HG03558 (cell line): ENCODE measurements at regions not wholly inside any gene's neighbourhood (a gene's known extent, or its start where the extent isn't known, plus 50 kb on each side); places are given as distances from the start of the nearest gene placed in this dataset.

Source experiments
- ATAC-seq: cut with Tn5 transposase; IDR thresholded peaks from one replicate; pipeline ENCODE4 v1.9.1; 2021; ENCODE audit warnings: moderate number of reproducible peaks; ENCODE audit not compliant: unreplicated experiment; ENCODE audit errors: extremely low read depth

DNA sequence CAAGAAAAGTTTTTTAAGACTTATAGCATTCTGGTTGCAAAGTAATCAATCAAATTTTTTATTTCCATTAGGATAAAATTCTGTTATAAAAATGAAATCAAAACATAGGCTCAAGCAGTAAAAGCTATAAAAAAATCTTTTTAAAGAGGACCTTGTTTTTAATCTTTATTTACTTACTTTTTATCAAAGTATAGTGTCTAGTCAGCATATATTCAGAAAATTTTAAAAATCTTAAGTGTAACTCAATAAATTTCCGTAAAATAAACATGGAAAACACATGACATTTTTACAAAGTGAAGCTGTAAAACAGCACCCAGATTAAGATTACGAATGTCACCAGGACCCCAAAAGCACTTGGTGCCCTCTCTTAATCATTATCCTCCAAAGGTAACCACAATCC is 302.4 kb downstream of the TMEM161B start:
- no peak for ATAC-seq

DNA sequence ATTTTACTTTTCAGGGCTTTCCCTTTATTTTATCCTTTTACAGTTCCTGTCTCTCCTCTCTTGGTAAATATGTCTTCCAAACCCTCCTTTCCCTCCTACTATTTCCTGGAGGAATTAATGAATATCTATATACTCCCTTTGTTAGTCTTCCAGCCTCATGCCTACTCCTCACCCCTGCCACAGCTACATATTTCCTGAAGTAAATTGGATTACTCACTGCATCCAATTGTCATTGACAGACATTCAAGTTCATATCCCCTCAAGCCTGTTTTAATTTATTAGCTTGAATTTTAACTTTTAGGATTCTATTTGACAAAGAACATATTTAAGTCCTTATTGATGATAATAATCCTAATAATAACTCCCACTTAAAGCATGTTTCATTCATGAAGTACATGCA is 314.5 kb downstream of the TMEM161B start:
- ATAC-seq: no peak

DNA sequence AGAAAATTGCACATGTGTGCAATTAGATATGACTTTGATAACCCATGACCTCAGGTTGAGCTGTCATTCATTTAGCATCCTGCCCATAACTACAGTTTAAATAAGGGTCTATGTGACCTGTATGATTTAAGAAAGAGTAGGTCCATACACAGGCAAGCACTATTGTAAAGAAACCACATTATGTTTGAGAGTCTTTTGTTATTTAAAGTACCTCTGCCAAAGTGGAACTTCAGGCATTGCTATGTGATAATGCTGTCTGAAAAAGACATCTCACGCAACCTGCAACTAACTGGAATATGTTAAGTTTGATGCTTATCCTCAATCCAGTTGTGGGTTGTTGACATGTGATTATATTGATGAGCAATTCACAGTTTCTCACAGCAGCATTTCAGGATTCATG is 317.0 kb downstream of the TMEM161B start:
- no peak for ATAC-seq

DNA sequence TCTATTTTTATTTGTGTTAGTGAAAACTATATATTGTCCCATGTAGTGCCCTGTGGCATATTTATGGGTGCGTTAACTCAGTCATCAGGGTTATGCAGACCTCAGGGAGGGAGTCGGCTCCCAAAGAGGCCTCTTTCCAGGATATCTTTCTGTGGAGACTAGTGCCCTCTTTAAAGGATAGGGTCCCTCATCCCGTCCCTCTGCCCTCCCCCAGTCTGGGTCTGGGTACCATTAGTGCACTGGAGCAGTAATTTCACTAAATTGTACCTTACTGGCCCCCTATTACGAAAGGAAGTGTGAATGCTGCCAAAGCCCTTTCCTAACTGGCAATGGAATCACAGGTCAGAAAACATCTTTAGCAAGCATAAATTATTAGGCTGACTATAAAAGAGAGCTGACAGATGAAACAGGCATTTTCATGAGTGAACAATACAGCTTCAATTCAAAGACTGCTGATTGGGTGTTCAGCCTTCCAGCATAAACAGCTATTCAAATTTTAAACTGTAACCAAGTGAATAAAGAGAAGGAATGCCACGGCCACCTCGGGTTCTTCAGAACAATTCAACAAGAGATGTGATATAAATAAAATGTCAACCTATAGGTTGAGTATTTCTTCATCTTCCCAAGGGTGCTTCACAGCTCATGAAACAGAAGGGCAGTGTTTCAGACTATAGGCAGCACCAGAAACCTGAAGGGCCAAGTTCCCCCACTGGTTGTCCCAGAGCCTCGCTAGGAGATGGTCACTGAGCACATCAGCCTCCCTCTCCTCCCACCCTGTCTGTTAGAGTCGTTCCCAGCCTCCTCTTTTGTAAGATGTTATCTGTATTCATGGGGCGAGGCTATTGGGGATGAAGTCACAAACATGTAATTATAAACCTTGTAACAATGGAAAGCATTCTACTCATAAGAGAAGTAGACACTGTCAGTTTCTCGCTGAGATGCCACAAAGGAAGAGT is 318.7 kb downstream of the TMEM161B start:
- no peak for ATAC-seq

DNA sequence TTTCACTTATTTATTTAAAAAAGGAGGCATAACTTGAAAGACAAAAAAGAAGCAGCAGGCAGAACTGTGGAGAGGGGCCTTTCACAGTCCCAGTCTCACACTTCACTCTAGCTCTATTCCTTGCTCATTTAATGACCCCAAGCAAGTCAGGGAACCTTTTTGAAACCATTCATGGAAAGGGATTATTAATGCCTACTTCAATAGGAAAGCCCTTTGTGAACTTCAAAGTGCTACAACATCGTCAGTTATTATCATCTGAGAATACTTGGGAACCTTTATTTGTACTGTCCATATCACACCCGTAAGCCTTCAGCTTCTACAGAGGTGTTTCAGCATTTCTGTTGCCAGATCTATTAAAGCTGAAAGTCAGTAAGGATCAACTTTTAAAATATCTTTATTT is 320.2 kb downstream of the TMEM161B start:
- no peak for ATAC-seq

DNA sequence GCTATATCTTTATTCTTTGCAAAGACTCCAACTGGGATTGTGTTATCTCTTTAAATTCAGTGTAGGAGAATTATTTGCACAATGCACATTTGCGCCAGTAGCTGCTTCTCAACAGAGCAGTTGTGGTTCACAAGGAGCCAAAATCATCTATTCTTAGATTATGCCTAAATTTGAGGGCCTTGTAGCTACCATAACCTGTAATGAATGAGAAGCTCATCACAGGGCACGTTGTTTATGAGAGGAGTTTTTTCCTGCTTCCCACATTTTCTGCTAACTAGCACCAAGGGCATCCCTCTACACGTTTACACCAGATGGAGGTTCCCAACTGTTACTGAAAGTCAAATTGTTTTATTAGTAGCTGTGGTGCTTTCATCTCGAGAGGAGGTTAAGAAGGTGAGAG is 322.4 kb downstream of the TMEM161B start:
- no peak for ATAC-seq

DNA sequence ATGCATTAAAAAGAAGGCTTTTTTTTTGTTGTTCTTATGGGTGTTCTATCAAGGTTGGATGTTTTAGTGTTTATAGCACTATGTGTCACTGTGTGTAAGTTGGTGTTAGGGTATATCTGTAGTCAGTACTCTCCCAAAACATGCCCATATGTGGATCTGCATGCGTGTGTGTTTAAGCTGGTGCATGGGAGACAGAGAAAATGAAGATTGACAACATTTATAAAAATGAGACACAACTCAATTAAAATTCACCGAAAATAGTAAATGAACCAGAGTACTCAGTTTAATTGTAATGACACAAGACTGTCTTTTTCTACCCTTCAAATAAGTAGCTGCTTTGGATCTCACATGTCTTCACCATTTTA is 323.4 kb downstream of the TMEM161B start:
- ATAC-seq: no peak

DNA sequence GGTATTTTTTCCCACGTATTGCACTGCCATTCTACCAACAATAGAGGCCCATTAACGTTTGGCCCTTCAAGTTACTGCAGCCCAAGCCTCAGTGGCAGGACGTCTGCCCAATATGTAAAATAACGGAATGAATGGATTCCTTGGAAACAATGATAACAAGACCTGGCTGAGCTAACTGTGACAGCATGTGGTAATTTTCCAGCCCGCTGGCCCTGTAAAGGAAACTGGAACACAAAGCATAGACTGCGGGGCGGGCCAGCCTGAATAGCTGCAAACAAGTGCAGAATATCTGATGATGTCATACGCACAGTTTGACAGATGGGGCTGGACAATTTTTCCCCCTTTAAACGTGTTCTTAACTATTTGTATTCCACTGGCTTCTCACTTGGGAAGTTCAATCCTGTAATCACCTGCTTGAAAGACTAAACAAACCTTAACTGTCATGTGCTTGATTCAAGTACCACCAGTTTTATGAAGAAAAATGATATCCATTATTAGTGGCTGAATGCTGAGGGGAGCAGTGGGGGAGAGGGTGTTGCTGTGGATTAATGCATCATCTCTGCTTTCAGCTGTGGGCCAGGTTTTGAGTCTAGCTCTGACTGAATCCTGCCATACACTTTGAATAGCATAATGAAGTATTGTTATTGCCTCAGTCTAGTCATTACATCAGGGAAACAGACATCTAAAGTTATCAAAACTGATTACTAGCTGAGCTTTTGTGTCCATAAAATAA is 323.9 kb downstream of the TMEM161B start:
- no peak for ATAC-seq

DNA sequence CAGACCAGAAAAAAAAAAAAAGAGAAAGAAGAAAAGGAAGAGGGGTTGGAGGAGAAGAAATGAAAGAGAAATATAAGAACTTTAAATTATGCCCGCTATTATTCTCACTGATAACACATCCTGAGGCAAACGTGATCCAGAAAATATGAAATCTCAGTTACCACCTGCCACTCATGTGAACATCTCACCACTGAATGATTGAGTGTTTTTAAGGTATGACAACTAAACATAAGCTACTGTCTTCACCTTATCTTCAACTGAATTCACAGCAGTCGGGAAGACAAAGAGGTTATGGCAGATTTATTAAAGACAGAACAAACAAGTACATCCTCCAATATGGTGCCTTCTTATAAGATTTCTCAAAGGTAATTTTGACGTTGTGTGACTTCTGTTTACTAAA is 327.9 kb downstream of the TMEM161B start:
- no peak for ATAC-seq

DNA sequence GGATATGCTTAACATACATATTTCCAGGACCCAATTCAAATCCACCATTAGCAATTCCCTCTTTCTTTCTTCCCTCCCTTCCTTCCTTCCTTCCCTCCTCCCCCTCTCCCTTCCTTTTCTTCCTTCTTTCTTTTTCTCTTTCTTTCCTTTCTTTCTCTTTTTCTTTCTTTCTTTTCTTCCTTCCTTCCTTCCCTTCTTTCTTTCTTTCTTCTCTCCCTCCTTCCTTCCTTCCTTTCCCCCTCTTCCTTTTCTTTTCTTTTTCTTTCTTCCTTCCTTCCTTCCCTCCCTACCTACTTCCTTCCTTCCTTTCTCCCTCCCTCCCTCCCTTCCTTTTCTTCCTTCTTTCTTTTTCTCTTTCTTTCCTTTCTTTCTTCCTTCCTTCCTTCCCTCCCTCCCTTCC is 332.0 kb downstream of the TMEM161B start:
- no peak for ATAC-seq

DNA sequence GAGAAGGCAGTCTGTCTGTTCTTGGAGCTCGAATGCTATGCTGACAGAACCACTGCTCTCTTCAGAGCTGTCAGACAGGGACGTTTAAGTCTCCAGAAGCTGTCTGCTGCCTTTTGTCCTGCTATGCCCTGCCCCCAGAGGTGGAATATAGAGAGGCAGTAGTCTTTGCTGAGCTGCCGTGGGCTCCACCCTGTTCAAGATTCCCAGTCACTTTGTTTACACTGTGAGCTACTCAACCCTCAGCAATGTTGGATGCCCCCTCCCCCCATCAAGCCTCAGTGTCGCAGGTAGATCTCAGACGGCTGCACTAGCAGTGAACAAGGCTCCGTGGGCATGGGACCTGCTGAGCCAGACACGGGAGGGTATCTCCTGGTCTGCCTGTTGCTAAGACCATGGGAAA is 344.2 kb downstream of the TMEM161B start:
- ATAC-seq: no peak

DNA sequence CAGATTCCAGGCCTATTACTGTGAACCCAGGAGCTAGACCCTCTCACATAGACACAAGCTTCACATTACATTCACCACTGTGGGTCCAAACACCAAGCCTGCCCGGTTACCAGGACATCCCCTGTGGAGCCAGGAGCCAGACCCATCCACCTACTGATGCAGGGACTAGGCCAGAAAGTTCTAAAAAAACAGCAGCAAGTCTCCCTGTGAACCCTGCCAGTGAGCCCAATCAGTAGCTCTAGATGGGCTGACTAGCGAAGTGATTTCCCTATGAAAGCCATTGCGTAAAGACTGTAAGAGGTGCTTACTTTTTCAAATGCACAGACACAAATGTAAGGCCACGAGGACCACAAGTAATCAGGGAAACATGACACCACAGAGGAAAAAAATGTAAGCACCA is 352.3 kb downstream of the TMEM161B start:
- no peak for ATAC-seq

DNA sequence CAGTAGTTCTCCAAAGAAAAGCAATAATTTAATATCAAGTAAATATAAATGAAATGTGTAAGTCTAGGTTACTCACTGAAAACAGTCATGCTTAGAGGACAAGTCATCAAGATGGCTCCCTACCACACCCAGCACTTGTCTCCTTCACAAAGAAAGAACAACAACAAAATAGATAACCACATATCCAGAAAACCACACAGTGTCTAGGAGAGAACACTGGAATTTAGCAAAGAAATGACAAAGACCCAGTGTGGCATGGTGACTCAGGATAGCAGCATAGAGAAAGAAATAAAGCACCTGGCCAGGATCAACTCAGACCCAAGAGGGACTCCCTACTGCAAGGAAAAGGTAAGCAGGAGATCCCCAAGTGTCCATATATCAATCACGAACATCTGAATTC is 356.2 kb downstream of the TMEM161B start:
- no peak for ATAC-seq

DNA sequence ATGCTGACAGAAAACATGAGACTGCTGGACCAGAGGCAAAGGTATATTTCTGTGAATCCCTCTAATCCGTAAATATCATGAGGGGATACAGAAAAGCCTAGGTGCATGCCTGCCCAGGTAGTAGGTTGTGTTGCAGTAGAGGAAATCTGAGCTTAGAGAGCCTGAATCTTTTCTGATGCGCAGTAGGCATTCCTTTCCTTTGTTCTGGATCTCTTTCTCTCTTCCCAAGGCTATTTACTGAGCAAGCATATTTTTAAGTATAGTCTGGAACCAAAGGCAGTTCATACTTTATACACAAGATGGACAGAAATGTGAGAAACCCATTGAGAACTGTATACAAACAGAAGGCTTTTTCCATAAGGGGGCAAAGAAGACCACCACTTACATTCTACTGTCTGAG is 359.3 kb downstream of the TMEM161B start:
- no peak for ATAC-seq

DNA sequence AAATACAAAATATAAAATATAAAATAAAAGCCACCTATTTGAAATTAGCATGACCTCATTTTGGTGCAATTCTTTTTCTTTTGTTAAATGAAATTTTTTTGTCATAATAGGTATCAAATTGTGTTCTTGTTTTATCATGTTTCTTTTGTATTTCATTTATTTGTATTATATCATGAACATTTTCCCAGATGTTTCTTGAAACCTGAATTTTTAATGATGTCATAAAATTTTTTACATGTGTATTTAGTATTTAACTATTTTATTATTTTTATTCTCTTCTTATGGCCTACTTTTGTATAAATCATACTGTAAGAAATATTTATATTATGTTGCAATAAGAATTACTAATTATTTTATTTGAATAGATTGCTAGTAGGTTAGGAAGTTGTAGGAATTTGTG is 361.7 kb downstream of the TMEM161B start:
- ATAC-seq: no peak

DNA sequence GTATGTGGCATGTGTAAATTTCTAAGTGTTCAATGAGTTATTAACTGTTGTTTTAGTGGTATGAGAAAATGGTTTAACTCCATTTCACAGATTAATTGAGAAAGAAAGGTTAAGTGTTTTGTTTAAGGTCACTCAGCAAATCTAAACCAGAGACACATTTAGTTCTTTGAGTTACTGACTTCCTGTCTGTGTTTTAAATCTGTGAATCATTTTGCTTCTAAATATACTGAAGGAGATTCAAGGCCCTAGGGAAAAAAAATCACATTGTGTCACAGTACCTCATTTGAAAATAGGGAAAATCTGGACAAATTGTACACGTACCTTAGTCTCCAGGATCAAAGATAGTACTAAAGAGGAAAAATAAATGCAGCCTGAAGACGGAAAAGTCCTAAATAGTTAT is 368.2 kb downstream of the TMEM161B start:
- ATAC-seq: no peak

DNA sequence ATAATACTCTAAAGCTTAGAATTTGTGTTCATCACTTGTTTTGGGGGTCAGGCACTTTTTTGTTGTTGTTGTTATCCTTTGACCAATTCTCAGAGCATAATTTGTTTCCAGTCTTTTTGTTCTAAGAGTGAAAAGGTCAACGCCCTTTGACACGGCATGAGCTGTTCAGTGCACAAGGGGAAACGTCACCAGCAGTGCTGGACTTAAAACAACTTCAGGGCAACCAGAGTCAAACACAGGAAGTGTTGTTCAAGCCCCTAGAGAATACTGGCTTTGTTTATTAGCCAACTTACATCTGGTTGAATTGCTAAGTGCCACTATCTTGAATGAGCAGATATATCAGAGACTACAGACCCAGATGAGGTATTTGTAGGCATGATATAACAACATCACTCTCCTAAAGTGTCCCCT is 368.9 kb downstream of the TMEM161B start:
- ATAC-seq: no peak

DNA sequence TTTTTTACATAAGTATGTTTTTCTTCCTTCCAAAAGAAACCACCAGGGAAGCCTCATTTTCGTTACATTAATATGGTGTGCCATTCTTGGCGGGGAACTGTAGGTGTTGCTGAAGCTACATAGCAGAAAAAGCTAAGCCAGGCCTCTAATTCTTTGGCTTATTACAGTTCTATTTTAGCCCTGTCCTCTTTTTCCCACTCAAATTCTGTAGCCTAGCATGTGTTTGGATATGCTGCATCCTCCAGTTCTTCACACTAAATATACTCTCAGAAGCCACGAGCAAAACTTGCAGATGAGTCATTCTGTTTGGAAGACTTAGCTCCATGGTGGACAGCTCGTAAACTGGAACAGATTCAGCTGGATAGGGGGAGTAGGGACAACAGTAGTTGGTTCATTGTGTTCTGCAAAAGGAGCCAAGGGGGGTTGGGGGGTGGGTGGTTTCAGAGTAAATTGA is 369.4 kb downstream of the TMEM161B start:
- no peak for ATAC-seq

DNA sequence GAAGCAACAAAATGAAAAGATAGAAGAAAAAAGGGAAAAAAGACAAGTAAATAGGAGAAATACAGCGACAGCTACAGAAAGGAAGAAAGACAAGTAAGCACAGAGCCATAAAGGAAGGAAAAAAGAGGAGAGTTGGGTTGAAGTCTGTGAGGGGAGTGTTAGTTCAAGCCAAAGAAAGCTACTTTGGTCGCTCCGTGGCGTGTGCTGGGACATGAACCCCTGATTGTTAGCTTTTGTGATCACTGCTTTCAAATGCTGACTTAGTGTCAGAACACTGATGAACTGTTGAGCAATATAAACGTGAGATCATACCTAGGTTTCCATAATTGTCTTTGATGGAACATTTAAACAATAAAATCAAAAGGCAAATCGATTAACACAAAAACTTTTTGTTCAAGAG is 370.1 kb downstream of the TMEM161B start:
- no peak for ATAC-seq

DNA sequence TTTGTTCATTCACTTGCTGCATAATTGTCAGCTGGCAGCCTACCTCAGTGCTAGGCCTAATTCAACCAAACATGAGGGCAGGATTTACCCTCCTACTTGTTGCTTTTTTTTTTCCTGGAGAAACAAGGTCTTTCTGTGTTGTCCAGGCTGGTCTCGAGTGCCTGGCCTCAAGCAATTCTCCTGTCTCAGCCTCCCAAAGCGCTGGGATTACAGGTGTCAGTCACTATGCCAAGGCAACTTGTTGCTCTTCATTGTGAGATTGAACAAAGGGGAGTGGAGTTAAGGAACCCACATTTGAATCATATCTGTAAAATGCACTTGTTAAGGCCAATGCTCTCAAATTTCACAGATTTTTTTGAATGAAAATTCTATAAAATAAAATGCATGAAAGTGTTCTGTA is 380.5 kb downstream of the TMEM161B start:
- no peak for ATAC-seq

DNA sequence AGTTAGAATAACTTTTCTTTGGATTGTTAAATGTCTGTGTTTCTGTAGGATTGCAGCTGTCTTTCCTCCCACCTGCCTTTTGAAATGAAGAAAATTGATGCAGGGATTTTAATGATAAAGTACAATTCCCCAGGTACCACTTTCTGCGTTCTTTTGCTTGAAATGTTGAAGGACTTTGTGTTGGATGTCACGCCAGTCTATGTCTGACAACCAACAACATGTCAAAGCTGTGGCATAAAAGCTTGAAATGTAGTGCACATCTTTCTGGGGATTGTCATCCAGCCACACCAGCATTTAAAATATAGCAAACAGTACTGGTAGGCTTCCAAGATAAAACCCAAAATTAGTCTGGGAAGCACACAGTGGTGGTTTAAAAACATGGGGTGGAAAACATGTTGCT is 381.4 kb downstream of the TMEM161B start:
- no peak for ATAC-seq

DNA sequence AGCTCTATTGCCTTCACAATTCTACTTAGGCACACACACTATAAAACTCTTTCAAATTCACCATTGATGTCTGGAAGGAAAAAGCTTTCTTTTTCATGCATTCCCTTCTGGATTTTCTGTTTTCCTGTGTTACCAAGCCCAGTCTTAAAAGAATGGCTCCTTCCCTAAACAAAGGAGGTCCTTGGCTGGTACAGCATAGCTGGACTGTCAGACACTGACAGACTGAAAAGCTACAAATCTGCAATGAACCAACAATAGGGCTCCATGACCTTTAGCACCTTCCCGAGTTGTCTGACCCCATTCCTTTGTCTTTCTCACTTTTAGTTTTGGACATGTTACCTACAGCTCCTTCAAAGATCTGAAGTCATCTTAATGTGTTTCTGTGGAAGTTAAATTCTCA is 382.5 kb downstream of the TMEM161B start:
- ATAC-seq: no peak
